GM12878 (cell line): ENCODE measurements at regions not wholly inside any gene's neighbourhood (a gene's known extent, or its start where the extent isn't known, plus 50 kb on each side); places are given as distances from the start of the nearest gene placed in this dataset.

Experiments used
- CBX5 ChIP-seq: sonication (generic); IDR thresholded peaks from 2 replicates; pipeline ENCODE4 v1.6.1; 2016; ENCODE audit warnings: low read depth, moderate library complexity, mild to moderate bottlenecking, inconsistent platforms
- CEBPZ ChIP-seq: fragments of 150-350 bp; IDR thresholded peaks from 2 replicates; pipeline ENCODE4 v1.6.1; 2016; ENCODE audit warnings: low read depth, low read length
- HDAC6 ChIP-seq: fragments of 200-600 bp; sonication (generic); IDR thresholded peaks from one replicate; pipeline ENCODE4 v1.8.0; 2017; ENCODE audit warnings: antibody characterized with exemption; ENCODE audit not compliant: unreplicated experiment
- IKZF2 ChIP-seq, 2 experiments: fragments of 450-650 bp; IDR thresholded peaks; 2 replicates each; pipeline ENCODE4 v1.6.1; 2017; ENCODE audit warnings: mild to moderate bottlenecking in 2 of 2, moderate library complexity in 2 of 2
- MEF2B ChIP-seq: fragments of 450-650 bp; IDR thresholded peaks from 2 replicates; pipeline ENCODE4 v1.6.1; 2018; ENCODE audit warnings: mild to moderate bottlenecking, moderate library complexity; ENCODE audit not compliant: partially characterized antibody, poor library complexity, severe bottlenecking
- MTA2 ChIP-seq: fragments of 450-650 bp; IDR thresholded peaks from 2 replicates; pipeline ENCODE4 v1.6.1; 2016; ENCODE audit warnings: low read depth, mild to moderate bottlenecking, moderate library complexity
- MYB ChIP-seq: fragments of 150-350 bp; IDR thresholded peaks from 2 replicates; pipeline ENCODE4 v1.6.1; 2014; ENCODE audit warnings: mild to moderate bottlenecking, low read depth, low read length, borderline replicate concordance
- NFIC ChIP-seq: IDR thresholded peaks from 2 replicates; pipeline ENCODE4 v1.6.1; 2012; ENCODE audit warnings: low read depth, mild to moderate bottlenecking, inconsistent platforms, low read length, moderate library complexity
- NFYA ChIP-seq: IDR thresholded peaks from 2 replicates; pipeline ENCODE4 v1.6.1; 2011; ENCODE audit warnings: low read depth, mild to moderate bottlenecking, low read length, improper control_type of control experiment, borderline replicate concordance
- NR2F1 ChIP-seq: fragments of 450-650 bp; conservative IDR thresholded peaks from 2 replicates; pipeline ENCODE4 v1.6.1; 2017; ENCODE audit warnings: mild to moderate bottlenecking
- RELB ChIP-seq: fragments of 450-650 bp; IDR thresholded peaks from 2 replicates; pipeline ENCODE4 v1.6.1; 2017; ENCODE audit warnings: low read depth, mild to moderate bottlenecking, moderate library complexity
- REST ChIP-seq: IDR thresholded peaks from 2 replicates; pipeline ENCODE4 v1.6.1; 2012; ENCODE audit warnings: mild to moderate bottlenecking, low read depth, low read length
- ZBTB40 ChIP-seq: fragments of 450-650 bp; IDR thresholded peaks from 2 replicates; pipeline ENCODE4 v1.6.1; 2016; ENCODE audit warnings: mild to moderate bottlenecking, moderate library complexity, borderline replicate concordance
- ZNF274 ChIP-seq: IDR thresholded peaks from one replicate; pipeline ENCODE4 v1.8.0; 2011; ENCODE audit not compliant: insufficient read length, insufficient read depth

GRCh38 chr2:176931588-176932563 lies 280.7 kb upstream of the HNRNPA3 start (continued):
- TF ChIP-seq REST (no peak; the same call in 1 of the 2 replicates), NFYA (no peak), ZNF274 (no peak), ZBTB40 (peak; percentile 49; the same call in 1 of the 2 replicates), NR2F1 (peak; percentile 45), CEBPZ (no peak), NFIC (peak; percentile 97), CBX5 (peak; percentile 88; the same call in 1 of the 2 replicates), MYB (peak; percentile 96), HDAC6 (no peak), MTA2 (peak; percentile 99), IKZF2 (IDR thresholded peaks at IDR 0.05) (peak; percentile 87 to 90), RELB (peak; percentile 97), MEF2B (peak; percentile 71)
